Aorta (tissue), 5 donors: ENCODE measurements at regions not wholly inside any gene's neighbourhood (a gene's known extent, or its start where the extent isn't known, plus 50 kb on each side); places are given as distances from the start of the nearest gene placed in this dataset.

Experiments
- ATAC-seq: fragments of 200-7000 bp; cut with Tn5 transposase; one replicate; pipeline ENCODE4 v1.9.1; 2022; ENCODE audit warnings: moderate library complexity; ENCODE audit not compliant: low FRiP score
- DNase-seq, 2 donors: peaks; one replicate each; pipeline ENCODE4 v3.0.0-alpha.2; 2020
- H3K27ac ChIP-seq, 2 donors: one replicate each; pipeline ENCODE4 v1.5.1; 2013; ENCODE audit warnings: low read length in 2 of 2, mild to moderate bottlenecking in 2 of 2, moderate library complexity in 2 of 2, control low read depth in 1 of 2, inconsistent platforms in 1 of 2, low read depth in 1 of 2
- H3K27me3 ChIP-seq, 2 donors: one replicate each; pipeline ENCODE4 v1.6.1; 2013; ENCODE audit warnings: control low read depth in 1 of 2, low read length in 1 of 2, mild to moderate bottlenecking in 1 of 2, moderate library complexity in 1 of 2; ENCODE audit not compliant: insufficient read depth in 2 of 2, control insufficient read depth in 1 of 2
- H3K36me3 ChIP-seq, 2 donors: one replicate each; pipeline ENCODE4 v1.6.1; 2013; ENCODE audit warnings: control low read depth in 1 of 2, low read length in 1 of 2, mild to moderate bottlenecking in 1 of 2; ENCODE audit not compliant: insufficient read depth in 2 of 2, control insufficient read depth in 1 of 2
- H3K4me1 ChIP-seq, 2 donors: one replicate each; pipeline ENCODE4 v1.6.1; 2013; ENCODE audit warnings: low read length in 2 of 2, control low read depth in 1 of 2, mild to moderate bottlenecking in 1 of 2, moderate library complexity in 1 of 2; ENCODE audit not compliant: insufficient read depth in 2 of 2, control insufficient read depth in 1 of 2
- H3K4me3 ChIP-seq, 2 donors: one replicate each; pipeline ENCODE4 v1.5.1; 2013; ENCODE audit warnings: low read length in 2 of 2, control low read depth in 1 of 2, mild to moderate bottlenecking in 1 of 2
- H3K9me3 ChIP-seq: one replicate; pipeline ENCODE4 v1.6.1; 2013; ENCODE audit warnings: mild to moderate bottlenecking, low read length; ENCODE audit not compliant: control insufficient read depth
- WGBS, 2 donors: extraction: QIAGEN DNeasy Blood & Tissue Kit; methylation state at CpG; one replicate each; pipeline ENCODE4 v1.1.7; 2013; 5-methylcytosine and 5-hydroxymethylcytosine counted together
- intact Hi-C, 2 donors: fragments of 100-400 bp; cut with DNase I; formaldehyde crosslinking; loops; one replicate each; pipeline versions ENCODE4 v1.14.2 to v1.15.0; 2022
- donor health status: healthy with polysubstance abuse.
- donor health status: Bipolar disorder and iron deficiency.
- donor health status: DM: no; HTN: no; CAD: no.
- donor health status: DM: no; HTN: no; CAD: no.
- donor health status: DM: yes; HTN: yes; CAD: no.

- DNase-seq (no peak), ATAC-seq (no peak)
- intact Hi-C loops = no loop called here
- 62 to 72% methylated on average over 3 of the region's 3 CpGs for WGBS, 2 donors
- no peaks in the 10 kb centered on the region for H3K36me3 ChIP-seq
- H3K27ac ChIP-seq = no peak overlapping the region
- no peak overlapping the region for H3K4me3 ChIP-seq
- H3K9me3 ChIP-seq = peaks cover 1% of the 10 kb centered on the region
- H3K4me1 ChIP-seq = no peaks in the 10 kb centered on the region
- no peaks in the 10 kb centered on the region for H3K27me3 ChIP-seq
Observed at GRCh38 chr3:74315291-74315690, 299.2 kb downstream of the CNTN3 start.

GRCh38 chr3:74314696-74315095, 299.8 kb downstream of the CNTN3 start:
- DNase-seq (no peak), ATAC-seq (no peak)
- Histone ChIP-seq H3K4me3 (no peak overlapping the region), H3K27ac (no peak overlapping the region), H3K36me3 (no peaks in the 10 kb centered on the region), H3K9me3 (peaks cover 1% of the 10 kb centered on the region), H3K27me3 (no peaks in the 10 kb centered on the region), H3K4me1 (no peaks in the 10 kb centered on the region)
- intact Hi-C loops = no loop called here
- 75 to 81% methylated on average over 2 of the region's 2 CpGs for WGBS, 2 donors

- no peaks in the 10 kb centered on the region for H3K36me3 ChIP-seq
- H3K27me3 ChIP-seq = no peaks in the 10 kb centered on the region
- no peak overlapping the region for H3K27ac ChIP-seq
- no peaks in the 10 kb centered on the region for H3K4me1 ChIP-seq
- DNase-seq (no peak), ATAC-seq (no peak)
- intact Hi-C loops = no loop called here
- H3K9me3 ChIP-seq = peaks cover under 1% of the 10 kb centered on the region
- H3K4me3 ChIP-seq = no peak overlapping the region
- WGBS, 2 donors = 92 to 96% methylated on average over 1 of the region's 1 CpG
Observed at GRCh38 chr3:74309716-74310115, 304.7 kb downstream of the CNTN3 start.

- intact Hi-C loops = no loop called here
- ATAC-seq = no peak
Observed at GRCh38 chr3:74304424-74304823, 310.0 kb downstream of the CNTN3 start.

GRCh38 chr3:74303711-74304110, 310.7 kb downstream of the CNTN3 start:
- Histone ChIP-seq H3K9me3 (no peaks in the 10 kb centered on the region), H3K4me3 (no peak overlapping the region), H3K36me3 (peaks cover 1 to 6% of the 10 kb centered on the region in 2 donors), H3K4me1 (no peaks in the 10 kb centered on the region), H3K27ac (no peak overlapping the region), H3K27me3 (no peaks in the 10 kb centered on the region)
- WGBS, 2 donors = 88 to 91% methylated on average over 2 of the region's 2 CpGs
- DNase-seq = no peak
- ATAC-seq = no peak
- intact Hi-C loops = no loop called here

More at GRCh38 chr3:74304424-74304823, 310.0 kb downstream of the CNTN3 start:
- H3K27ac ChIP-seq = no peak overlapping the region
- peaks cover 1 to 6% of the 10 kb centered on the region in 2 donors for H3K36me3 ChIP-seq
- H3K4me3 ChIP-seq = no peak overlapping the region
- H3K4me1 ChIP-seq = no peaks in the 10 kb centered on the region
- no peak for DNase-seq
- H3K27me3 ChIP-seq = no peaks in the 10 kb centered on the region
- no peaks in the 10 kb centered on the region for H3K9me3 ChIP-seq
- 94 to 95% methylated on average over 1 of the region's 1 CpG for WGBS, 2 donors

- Histone ChIP-seq H3K27ac (no peak overlapping the region), H3K4me3 (no peak overlapping the region), H3K9me3 (no peaks in the 10 kb centered on the region), H3K27me3 (no peaks in the 10 kb centered on the region), H3K4me1 (no peaks in the 10 kb centered on the region), H3K36me3 (peaks cover 1 to 6% of the 10 kb centered on the region in 2 donors)
- no peak for DNase-seq
- 80 to 85% methylated on average over 1 of the region's 1 CpG for WGBS, 2 donors
- intact Hi-C loops = no loop called here
- ATAC-seq = no peak
Observed at GRCh38 chr3:74302969-74303368, 311.5 kb downstream of the CNTN3 start.

- no peak for ATAC-seq
Observed at GRCh38 chr3:74302281-74302680, 312.2 kb downstream of the CNTN3 start.

GRCh38 chr3:74301056-74301455, 313.4 kb downstream of the CNTN3 start:
- no peak for DNase-seq
- Histone ChIP-seq H3K27me3 (no peaks in the 10 kb centered on the region), H3K4me1 (no peaks in the 10 kb centered on the region), H3K9me3 (no peaks in the 10 kb centered on the region), H3K27ac (no peak overlapping the region), H3K4me3 (no peak overlapping the region), H3K36me3 (peaks cover 1 to 6% of the 10 kb centered on the region in 2 donors)
- no peak for ATAC-seq
- intact Hi-C loops = no loop called here

More at GRCh38 chr3:74302281-74302680, 312.2 kb downstream of the CNTN3 start:
- Histone ChIP-seq H3K36me3 (peaks cover 1 to 6% of the 10 kb centered on the region in 2 donors), H3K27ac (no peak overlapping the region), H3K4me3 (no peak overlapping the region), H3K9me3 (no peaks in the 10 kb centered on the region), H3K4me1 (no peaks in the 10 kb centered on the region), H3K27me3 (no peaks in the 10 kb centered on the region)
- no peak for DNase-seq
- 65% methylated on average over 1 of the region's 1 CpG for WGBS, 2 donors
- intact Hi-C loops = no loop called here

- Histone ChIP-seq H3K27me3 (no peaks in the 10 kb centered on the region), H3K36me3 (peaks cover 3 to 12% of the 10 kb centered on the region in 2 donors), H3K9me3 (no peaks in the 10 kb centered on the region), H3K4me3 (no peak overlapping the region), H3K27ac (no peak overlapping the region), H3K4me1 (no peaks in the 10 kb centered on the region)
- DNase-seq (no peak), ATAC-seq (no peak)
- intact Hi-C loops = no loop called here
- WGBS, 2 donors = 68 to 92% methylated on average over 1 of the region's 1 CpG
Observed at GRCh38 chr3:74295479-74295878, 319.0 kb downstream of the CNTN3 start.
